Mucosa of rectum (tissue), 2 donors: ENCODE measurements at regions not wholly inside any gene's neighbourhood (a gene's known extent, or its start where the extent isn't known, plus 50 kb on each side); places are given as distances from the start of the nearest gene placed in this dataset.

Experiments used
- H3K27ac ChIP-seq, 2 donors: one replicate each; pipeline ENCODE4 v1.7.0; 2013; ENCODE audit warnings: inconsistent platforms in 2 of 2, low read depth in 2 of 2, low read length in 2 of 2
- H3K27me3 ChIP-seq, 2 donors: one replicate each; pipeline ENCODE4 v1.7.0; 2013; ENCODE audit warnings: low read length in 2 of 2; ENCODE audit not compliant: control insufficient read depth in 2 of 2, insufficient read depth in 2 of 2
- H3K36me3 ChIP-seq, 2 donors: one replicate each; pipeline ENCODE4 v1.7.0; 2013; ENCODE audit warnings: low read length in 2 of 2; ENCODE audit not compliant: control insufficient read depth in 2 of 2, insufficient read depth in 2 of 2
- H3K4me1 ChIP-seq, 2 donors: one replicate each; pipeline ENCODE4 v1.7.0; 2013; ENCODE audit warnings: low read length in 2 of 2, mild to moderate bottlenecking in 1 of 2; ENCODE audit not compliant: control insufficient read depth in 2 of 2, insufficient read depth in 2 of 2
- H3K4me3 ChIP-seq, 2 donors: one replicate each; pipeline ENCODE4 v1.7.0; 2013; ENCODE audit warnings: low read length in 2 of 2
- H3K9ac ChIP-seq, 2 donors: one replicate each; pipeline ENCODE4 v1.7.0; 2013; ENCODE audit warnings: low read length in 2 of 2, low read depth in 1 of 2, mild to moderate bottlenecking in 1 of 2
- H3K9me3 ChIP-seq, 2 donors: one replicate each; pipeline ENCODE4 v1.7.0; 2013; ENCODE audit warnings: low read length in 2 of 2; ENCODE audit not compliant: control insufficient read depth in 2 of 2
- donor health status: healthy.
- donor health status: Normal muscosa, but diverticular disease.

DNA sequence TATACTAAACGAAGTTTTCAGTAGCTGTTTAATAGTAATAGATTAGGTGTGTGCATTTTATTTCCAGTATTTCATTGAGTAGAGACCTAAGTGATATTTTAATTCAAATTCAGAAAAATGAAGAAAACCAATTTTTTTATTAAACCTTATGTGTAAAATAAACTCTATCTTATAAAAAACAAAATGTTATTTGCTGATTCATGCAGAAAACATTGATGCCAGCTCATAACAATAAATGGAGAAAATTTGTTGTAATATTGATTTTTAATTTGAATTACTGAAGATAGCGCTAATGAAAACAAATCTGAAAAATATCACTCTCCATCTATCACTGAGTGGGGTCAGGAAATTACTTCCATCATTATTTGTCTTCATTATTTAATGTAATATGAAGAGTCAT lies 1177.8 kb upstream of the SEMA6A start:
- Histone ChIP-seq H3K4me3 (no peak overlapping the region), H3K4me1 (no peaks in the 10 kb centered on the region), H3K27ac (no peak overlapping the region), H3K9ac (no peak overlapping the region), H3K9me3 (peaks cover 0 to 2% of the 10 kb centered on the region in 2 donors), H3K27me3 (no peaks in the 10 kb centered on the region), H3K36me3 (no peaks in the 10 kb centered on the region)

- Histone ChIP-seq H3K9me3 (no peaks in the 10 kb centered on the region), H3K36me3 (no peaks in the 10 kb centered on the region), H3K4me1 (no peaks in the 10 kb centered on the region), H3K9ac (no peak overlapping the region), H3K4me3 (no peak overlapping the region), H3K27me3 (no peaks in the 10 kb centered on the region), H3K27ac (no peak overlapping the region)
Observed at GRCh38 chr5:117748336-117748735, 1173.7 kb upstream of the SEMA6A start.

DNA sequence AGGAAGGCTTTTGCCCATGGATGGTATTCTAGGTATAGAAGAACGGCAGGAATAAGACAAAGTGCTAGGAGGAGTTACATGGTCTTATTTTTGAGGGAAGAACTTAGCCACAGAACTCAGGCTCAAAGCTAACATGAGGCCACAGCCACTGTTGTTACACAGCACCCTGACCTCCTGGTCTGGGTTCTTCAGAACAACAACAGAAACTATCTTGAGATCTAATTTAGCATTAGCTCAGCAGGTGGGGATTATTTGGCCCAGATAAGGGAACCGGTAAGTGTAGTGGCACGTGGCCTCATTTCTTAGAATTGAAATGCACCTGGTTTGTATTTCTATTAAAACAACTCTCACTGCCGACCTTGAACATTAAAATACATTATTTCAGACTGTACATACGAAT lies 1168.7 kb upstream of the SEMA6A start:
- Histone ChIP-seq H3K36me3 (no peaks in the 10 kb centered on the region), H3K4me1 (no peaks in the 10 kb centered on the region), H3K27me3 (no peaks in the 10 kb centered on the region), H3K9me3 (no peaks in the 10 kb centered on the region), H3K4me3 (no peak overlapping the region), H3K27ac (no peak overlapping the region), H3K9ac (no peak overlapping the region)

- no peak overlapping the region for H3K9ac ChIP-seq
- no peaks in the 10 kb centered on the region for H3K4me1 ChIP-seq
- no peak overlapping the region for H3K4me3 ChIP-seq
- no peaks in the 10 kb centered on the region for H3K36me3 ChIP-seq
- no peak overlapping the region for H3K27ac ChIP-seq
- no peaks in the 10 kb centered on the region for H3K27me3 ChIP-seq
- no peaks in the 10 kb centered on the region for H3K9me3 ChIP-seq
Observed at GRCh38 chr5:117741655-117742206, 1167.1 kb upstream of the SEMA6A start.

GRCh38 chr5:117740268-117740667 lies 1165.6 kb upstream of the SEMA6A start:
- Histone ChIP-seq H3K4me3 (no peak overlapping the region), H3K27me3 (no peaks in the 10 kb centered on the region), H3K27ac (no peak overlapping the region), H3K36me3 (no peaks in the 10 kb centered on the region), H3K4me1 (no peaks in the 10 kb centered on the region), H3K9me3 (no peaks in the 10 kb centered on the region), H3K9ac (no peak overlapping the region)

GRCh38 chr5:117738571-117738970 lies 1163.9 kb upstream of the SEMA6A start:
- no peaks in the 10 kb centered on the region for H3K9me3 ChIP-seq
- H3K27me3 ChIP-seq: no peaks in the 10 kb centered on the region
- no peak overlapping the region for H3K4me3 ChIP-seq
- no peaks in the 10 kb centered on the region for H3K4me1 ChIP-seq
- H3K27ac ChIP-seq: no peak overlapping the region
- H3K36me3 ChIP-seq: no peaks in the 10 kb centered on the region
- H3K9ac ChIP-seq: no peak overlapping the region

- no peaks in the 10 kb centered on the region for H3K36me3 ChIP-seq
Observed at GRCh38 chr5:117736698-117737097, 1162.1 kb upstream of the SEMA6A start.

DNA sequence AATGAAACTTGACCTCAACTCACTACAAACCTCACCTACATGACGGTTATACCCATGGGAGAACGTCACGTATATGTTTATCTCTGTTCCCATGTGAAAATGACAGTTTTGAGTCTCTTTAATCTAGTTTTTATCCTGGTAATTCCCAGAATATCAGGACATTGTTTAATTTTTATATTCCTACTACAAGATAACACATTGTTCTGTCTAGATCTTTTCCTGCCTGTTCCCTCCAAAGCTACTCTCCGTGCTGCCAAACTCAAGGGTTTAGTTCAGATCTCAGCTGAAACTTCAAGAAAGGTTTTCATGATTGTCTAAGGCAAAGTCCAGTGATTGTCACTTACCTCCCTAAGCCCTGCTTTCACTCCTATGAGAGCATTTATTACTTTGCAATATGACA lies 1159.4 kb upstream of the SEMA6A start:
- no peaks in the 10 kb centered on the region for H3K36me3 ChIP-seq
- H3K27ac ChIP-seq: no peak overlapping the region
- no peaks in the 10 kb centered on the region for H3K27me3 ChIP-seq
- no peak overlapping the region for H3K4me3 ChIP-seq
- H3K9ac ChIP-seq: no peak overlapping the region
- H3K4me1 ChIP-seq: no peaks in the 10 kb centered on the region
- H3K9me3 ChIP-seq: no peaks in the 10 kb centered on the region

More at GRCh38 chr5:117736698-117737097, 1162.1 kb upstream of the SEMA6A start:
- Histone ChIP-seq H3K9ac (no peak overlapping the region), H3K4me1 (no peaks in the 10 kb centered on the region), H3K27ac (no peak overlapping the region), H3K4me3 (no peak overlapping the region), H3K27me3 (no peaks in the 10 kb centered on the region), H3K9me3 (no peaks in the 10 kb centered on the region)

DNA sequence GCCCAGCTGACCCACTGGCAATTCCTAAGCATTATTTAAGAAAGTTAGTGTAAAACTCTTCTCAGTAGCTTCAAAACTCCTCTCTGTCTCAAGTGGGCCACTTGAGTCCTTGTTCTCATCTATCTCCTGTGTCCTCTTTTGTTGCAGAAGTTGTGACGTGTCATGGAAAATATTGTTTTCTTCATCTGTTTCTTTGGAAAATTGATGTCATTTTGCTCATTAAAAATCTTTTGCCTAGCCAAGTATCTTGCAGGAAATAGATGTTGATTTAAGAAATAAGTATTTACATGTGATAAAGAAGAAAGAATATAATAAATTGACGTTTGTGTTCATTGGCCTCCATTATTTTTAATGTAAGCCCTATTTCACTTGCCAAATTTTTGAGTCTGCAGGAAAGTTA lies 1158.4 kb upstream of the SEMA6A start:
- Histone ChIP-seq H3K27ac (no peak overlapping the region), H3K27me3 (no peaks in the 10 kb centered on the region), H3K9me3 (no peaks in the 10 kb centered on the region), H3K9ac (no peak overlapping the region), H3K4me3 (no peak overlapping the region), H3K36me3 (no peaks in the 10 kb centered on the region), H3K4me1 (no peaks in the 10 kb centered on the region)

GRCh38 chr5:117732264-117732663 lies 1157.6 kb upstream of the SEMA6A start:
- no peak overlapping the region for H3K9ac ChIP-seq
- H3K4me3 ChIP-seq: no peak overlapping the region
- H3K27ac ChIP-seq: no peak overlapping the region
- no peaks in the 10 kb centered on the region for H3K4me1 ChIP-seq
- H3K36me3 ChIP-seq: no peaks in the 10 kb centered on the region
- no peaks in the 10 kb centered on the region for H3K27me3 ChIP-seq
- H3K9me3 ChIP-seq: no peaks in the 10 kb centered on the region

DNA sequence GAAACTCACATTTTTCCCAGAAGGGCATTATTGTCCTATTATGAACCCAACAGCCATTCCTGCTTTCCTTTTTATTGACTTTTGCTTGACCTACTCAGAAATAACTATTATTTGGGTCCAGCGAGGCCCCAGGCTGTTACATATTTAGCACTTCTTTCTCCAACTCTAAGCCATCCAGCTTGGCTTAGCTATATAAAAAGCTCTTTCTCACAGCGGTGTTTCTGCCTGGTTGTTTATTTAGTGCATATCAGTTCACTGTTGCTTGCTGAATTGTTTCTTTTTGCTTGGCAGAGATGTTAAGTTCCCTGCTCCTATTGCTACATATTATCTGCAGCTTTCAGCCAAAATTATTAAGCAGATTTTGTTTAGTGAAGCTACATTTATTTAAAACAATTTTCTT lies 1156.8 kb upstream of the SEMA6A start:
- Histone ChIP-seq H3K36me3 (no peaks in the 10 kb centered on the region), H3K27me3 (no peaks in the 10 kb centered on the region), H3K9me3 (no peaks in the 10 kb centered on the region), H3K4me1 (no peaks in the 10 kb centered on the region), H3K9ac (no peak overlapping the region), H3K4me3 (no peak overlapping the region), H3K27ac (no peak overlapping the region)
